ENCODE measurements at regions not wholly inside any gene's neighbourhood (a gene's known extent, or its start where the extent isn't known, plus 50 kb on each side); places are given as distances from the start of the nearest gene placed in this dataset.

DNA sequence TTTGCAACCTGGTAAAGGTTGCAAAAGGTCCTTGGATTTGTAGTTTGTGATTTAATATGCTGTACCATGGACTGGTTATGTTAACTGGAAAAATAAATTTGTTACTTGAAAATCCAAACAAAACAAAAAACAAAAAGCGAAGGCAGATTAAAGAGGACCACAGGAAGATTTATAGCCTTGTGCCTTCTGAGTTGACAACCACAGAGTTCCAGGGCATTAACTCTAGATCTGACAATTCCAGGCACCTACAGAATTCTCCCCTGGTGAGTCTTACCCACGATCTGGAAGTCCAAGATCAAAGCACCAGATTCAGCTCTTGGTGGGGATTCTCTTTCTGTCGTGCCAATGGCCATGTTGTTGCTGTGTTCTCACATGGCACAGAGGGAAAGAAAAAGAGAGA is 107.9 kb upstream of the SELENOP start:
- DNase-seq (no peak), ATAC-seq (no peak)
- Mint-ChIP-seq H3K27ac (no peak overlapping the region), H3K27me3 (no peaks in the 10 kb centered on the region), H3K4me3 (no peak overlapping the region), H3K36me3 (ENCODE audit: low read depth) (no peaks in the 10 kb centered on the region), H3K9me3 (no peaks in the 10 kb centered on the region), H3K4me1 (ENCODE audit: low read depth) (no peaks in the 10 kb centered on the region)
- TF ChIP-seq, protein P1, sequence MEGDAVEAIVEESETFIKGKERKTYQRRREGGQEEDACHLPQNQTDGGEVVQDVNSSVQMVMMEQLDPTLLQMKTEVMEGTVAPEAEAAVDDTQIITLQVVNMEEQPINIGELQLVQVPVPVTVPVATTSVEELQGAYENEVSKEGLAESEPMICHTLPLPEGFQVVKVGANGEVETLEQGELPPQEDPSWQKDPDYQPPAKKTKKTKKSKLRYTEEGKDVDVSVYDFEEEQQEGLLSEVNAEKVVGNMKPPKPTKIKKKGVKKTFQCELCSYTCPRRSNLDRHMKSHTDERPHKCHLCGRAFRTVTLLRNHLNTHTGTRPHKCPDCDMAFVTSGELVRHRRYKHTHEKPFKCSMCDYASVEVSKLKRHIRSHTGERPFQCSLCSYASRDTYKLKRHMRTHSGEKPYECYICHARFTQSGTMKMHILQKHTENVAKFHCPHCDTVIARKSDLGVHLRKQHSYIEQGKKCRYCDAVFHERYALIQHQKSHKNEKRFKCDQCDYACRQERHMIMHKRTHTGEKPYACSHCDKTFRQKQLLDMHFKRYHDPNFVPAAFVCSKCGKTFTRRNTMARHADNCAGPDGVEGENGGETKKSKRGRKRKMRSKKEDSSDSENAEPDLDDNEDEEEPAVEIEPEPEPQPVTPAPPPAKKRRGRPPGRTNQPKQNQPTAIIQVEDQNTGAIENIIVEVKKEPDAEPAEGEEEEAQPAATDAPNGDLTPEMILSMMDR (IDR thresholded peaks at IDR 0.05): no peak
- intact Hi-C loops (cut with micrococcal nuclease): no loop called here
- ChIA-PET CTCF (no interaction called here), POLR2A (no interaction called here)

DNA sequence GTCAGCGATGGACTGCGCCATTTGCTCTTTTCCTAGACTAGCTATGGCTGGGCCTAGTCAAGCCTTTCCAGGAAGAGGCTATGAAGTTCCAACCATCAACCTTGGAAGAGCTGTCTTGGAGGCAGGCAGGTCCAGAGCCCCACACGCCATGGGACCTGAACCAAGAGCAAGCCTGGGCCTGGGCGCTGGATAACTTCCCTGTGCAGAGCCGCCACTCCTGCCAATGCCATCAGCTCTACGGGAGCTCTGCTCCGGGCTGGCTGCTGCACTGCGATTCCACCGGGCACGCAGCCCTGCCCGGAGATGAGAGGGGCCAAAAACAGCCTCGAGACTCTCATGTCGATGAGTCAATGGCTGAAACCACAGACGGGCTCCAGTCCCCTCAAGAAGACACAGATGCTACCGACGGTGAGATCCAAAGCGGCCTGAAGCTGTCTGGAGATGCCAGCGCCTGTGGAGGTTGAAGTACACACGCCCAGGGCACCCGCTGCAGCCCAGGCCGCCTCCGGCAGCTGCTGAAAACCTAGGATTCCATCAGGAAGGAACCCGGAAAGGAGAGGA is 103.7 kb upstream of the SELENOP start:
- intact Hi-C loops (cut with micrococcal nuclease): no loop called here
- H3K27me3 Mint-ChIP-seq: no peaks in the 10 kb centered on the region
- peaks cover 3% of the 10 kb centered on the region for H3K4me1 Mint-ChIP-seq (ENCODE audit: low read depth)
- H3K9me3 Mint-ChIP-seq: no peaks in the 10 kb centered on the region
- no peak overlapping the region for H3K4me3 Mint-ChIP-seq
- H3K36me3 Mint-ChIP-seq (ENCODE audit: low read depth): no peaks in the 10 kb centered on the region
- ChIA-PET POLR2A (interaction anchor here (1.6 kb wide), 1 partner anchor 35 kb away, joined by 4 read pairs; no protein-coding TSS in a partner anchor), CTCF (no interaction called here)
- no peak overlapping the region for H3K27ac Mint-ChIP-seq
- ATAC-seq (no peak), DNase-seq (no peak)
- TF ChIP-seq, protein P1 (IDR thresholded peaks at IDR 0.05): no peak

DNA sequence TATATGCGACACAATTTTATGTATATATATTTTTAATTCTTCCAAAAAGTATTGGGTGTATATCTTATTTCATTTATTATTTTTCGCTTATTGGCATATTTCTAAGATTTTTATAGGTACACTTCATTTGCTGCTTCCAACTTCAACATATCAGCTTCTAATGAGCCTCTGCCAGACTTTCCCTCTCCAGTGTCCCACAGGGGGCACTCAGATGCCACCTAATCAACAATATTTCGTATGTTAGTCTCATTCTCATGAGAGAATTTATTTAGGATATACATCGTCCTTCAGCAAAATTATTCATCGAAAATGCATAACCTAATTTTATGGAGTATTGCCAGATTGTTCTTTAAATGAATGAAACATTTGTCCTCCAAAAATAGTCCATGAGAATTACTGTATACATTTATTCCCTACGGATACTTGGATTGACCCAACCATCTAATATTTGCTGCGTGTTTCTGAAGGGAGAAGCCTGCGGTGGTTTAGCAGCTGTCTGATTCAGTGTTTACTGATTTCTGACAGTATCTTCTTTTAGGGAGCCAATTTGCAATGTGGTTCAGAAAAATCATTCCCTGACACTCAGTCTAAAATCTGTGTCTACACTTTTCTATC is 100.6 kb upstream of the SELENOP start:
- ChIA-PET CTCF (interaction anchor here (0.6 to 6.8 kb wide), 25 partner anchors 11 to 489 kb away, joined by 3 to 74 read pairs (median 4); no protein-coding TSS in a partner anchor), POLR2A (interaction anchor here (0.7 to 1.6 kb wide), 5 partner anchors 11 to 152 kb away, joined by 3 to 4 read pairs (median 4); partner anchors contain the start of gene ANXA2R)
- H3K36me3 Mint-ChIP-seq (ENCODE audit: low read depth): no peaks in the 10 kb centered on the region
- H3K9me3 Mint-ChIP-seq: no peaks in the 10 kb centered on the region
- H3K27ac Mint-ChIP-seq: no peak overlapping the region
- intact Hi-C loops (cut with micrococcal nuclease): loop anchor here (2.0 kb wide), 1 partner anchor 83 kb away; no protein-coding TSS in a partner anchor
- TF ChIP-seq, protein P1 (IDR thresholded peaks at IDR 0.05): peak; percentile 51
- ATAC-seq (no peak), DNase-seq (peak; percentile 74)
- H3K4me3 Mint-ChIP-seq: no peak overlapping the region
- peaks cover 13% of the 10 kb centered on the region for H3K4me1 Mint-ChIP-seq (ENCODE audit: low read depth)
- peaks cover 5% of the 10 kb centered on the region for H3K27me3 Mint-ChIP-seq

DNA sequence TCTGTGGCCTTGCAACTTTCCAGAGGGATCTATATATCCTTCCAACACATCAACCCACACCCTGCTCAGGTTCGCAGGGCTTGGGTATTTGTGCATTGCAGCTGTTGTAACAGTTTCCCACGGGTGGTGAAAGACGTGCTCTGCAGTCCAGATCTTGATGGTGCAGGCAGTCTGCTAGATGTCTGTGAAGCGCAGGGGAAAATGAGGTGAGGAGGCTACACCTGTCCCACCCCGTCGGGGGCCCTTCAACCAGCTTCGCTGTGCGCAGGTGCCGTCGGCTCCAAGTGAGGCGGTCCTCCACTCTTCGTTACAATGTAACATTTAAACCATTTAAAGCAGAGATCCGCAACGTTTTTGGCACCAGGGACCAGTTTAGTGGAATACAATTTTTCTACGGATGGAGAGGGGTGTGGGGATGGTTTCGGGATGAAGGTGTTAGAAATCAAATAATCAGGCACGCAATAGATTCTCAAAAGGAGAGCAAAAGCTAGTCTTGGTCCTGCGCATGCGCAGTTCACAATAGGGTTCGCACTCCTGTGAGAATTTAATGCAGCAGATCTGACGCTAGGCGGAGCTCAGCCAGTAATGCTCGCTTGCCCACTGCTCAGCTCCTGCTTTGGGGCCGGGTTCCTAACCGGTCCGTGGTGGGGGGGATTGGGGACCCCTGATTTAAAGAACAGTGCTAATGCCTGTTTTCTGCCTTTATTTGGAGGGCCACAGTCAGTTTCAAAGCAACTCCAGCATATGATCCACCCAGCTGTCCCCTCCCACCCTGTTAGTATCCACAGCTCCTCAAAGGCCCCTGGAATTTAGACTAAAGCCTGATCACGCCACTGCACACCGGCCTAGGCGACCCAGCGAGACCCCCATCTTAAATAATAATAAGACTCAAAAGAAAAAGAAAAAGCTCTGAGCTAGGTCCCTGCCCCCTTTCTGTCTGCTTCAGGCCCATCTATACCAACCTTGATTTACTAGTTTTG is 97.1 kb upstream of the SELENOP start:
- Mint-ChIP-seq H3K36me3 (ENCODE audit: low read depth) (no peaks in the 10 kb centered on the region), H3K27ac (peak overlapping the region; percentile 72), H3K4me3 (peak overlapping the region; percentile 90), H3K27me3 (peaks cover 10% of the 10 kb centered on the region), H3K9me3 (no peaks in the 10 kb centered on the region), H3K4me1 (ENCODE audit: low read depth) (peaks cover 13% of the 10 kb centered on the region)
- DNase-seq (peak; percentile 94), ATAC-seq (peak; percentile 94)
- POLR2A ChIA-PET: interaction anchor here (0.9 to 3.1 kb wide), 12 partner anchors 30 to 404 kb away, joined by 3 to 10 read pairs (median 4); partner anchors contain the start of gene HMGCS1
- intact Hi-C loops (cut with micrococcal nuclease): loop anchor here (2.0 kb wide), 2 partner anchors 42 to 132 kb away; partner anchors contain the start of gene ANXA2R
- TF ChIP-seq, protein P1 (IDR thresholded peaks at IDR 0.05): peak; percentile 94
- CTCF ChIA-PET: interaction anchor here (0.7 to 6.8 kb wide), 51 partner anchors 8 to 575 kb away, joined by 3 to 74 read pairs (median 4); partner anchors contain the start of gene TMEM267
